Activated CD8-positive, alpha-beta memory T cell treated with anti-CD3 and anti-CD28 coated beads, Interleukin-2, amount 50 U/mL, for 1 hour (primary cell): ENCODE measurements at regions not wholly inside any gene's neighbourhood (a gene's known extent, or its start where the extent isn't known, plus 50 kb on each side); places are given as distances from the start of the nearest gene placed in this dataset.

Experiments
- DNase-seq: peaks from one replicate; pipeline ENCODE4 v3.0.0-alpha.2; 2020; ENCODE audit errors: extremely low read depth

DNA sequence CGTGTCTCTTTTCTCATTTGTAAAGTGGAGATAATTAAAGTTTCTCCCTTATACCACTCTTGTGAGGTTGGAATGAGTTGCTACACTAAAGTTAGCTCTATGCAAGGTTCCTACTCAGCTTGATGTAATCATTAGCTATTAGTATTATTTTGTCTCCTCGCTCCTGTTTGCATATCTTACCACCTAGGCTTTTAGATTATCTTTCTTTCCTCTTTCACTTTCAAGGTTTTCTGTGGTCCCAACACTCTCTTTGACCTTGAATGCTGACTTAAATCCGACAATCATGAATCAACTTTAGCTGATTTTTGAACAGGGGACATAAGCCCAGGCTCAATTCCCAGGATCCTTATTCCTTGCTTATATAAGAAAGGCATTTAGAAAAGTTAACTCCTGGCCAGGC, 769.7 kb upstream of the GRM7 start:
- DNase-seq, result no peak

DNA sequence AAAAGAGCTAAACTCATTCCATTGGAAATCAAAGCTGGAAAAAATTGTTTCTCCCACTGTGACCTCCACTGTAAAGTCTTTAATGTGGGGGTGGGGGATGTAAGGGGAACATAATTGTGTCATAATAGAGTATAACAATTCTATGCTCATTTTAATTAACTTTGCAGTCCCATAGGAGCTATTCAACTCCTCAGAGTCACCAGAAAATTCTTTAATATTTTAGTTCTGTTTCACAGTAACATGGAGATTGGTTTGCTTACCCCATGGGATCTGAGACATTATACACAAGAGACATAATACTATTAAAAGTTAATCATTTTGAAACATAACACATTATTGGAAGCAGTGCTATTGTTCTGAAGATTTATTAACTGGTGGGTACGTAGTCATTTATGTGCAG, 765.9 kb upstream of the GRM7 start:
- no peak for DNase-seq

GRCh38 chr3:6097021-6097420, 763.9 kb upstream of the GRM7 start:
- no peak for DNase-seq

DNA sequence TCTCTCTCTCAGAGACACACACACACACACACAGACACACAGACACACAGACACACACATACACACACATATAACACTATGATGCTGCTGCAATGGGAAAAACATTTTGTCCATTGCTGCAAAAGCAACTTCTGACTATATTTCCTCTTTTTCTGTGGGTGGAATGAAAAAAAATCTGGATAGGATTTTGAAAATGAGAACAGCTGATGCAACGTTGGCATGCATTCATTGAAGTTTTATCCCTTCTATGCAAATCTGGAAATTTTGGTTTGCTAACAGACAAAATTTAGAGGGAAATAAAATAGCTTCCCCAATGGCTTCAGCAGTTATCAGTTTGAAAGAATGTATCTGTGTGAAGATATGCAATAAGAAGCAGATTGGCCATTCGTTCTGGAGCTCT, 763.4 kb upstream of the GRM7 start:
- DNase-seq, result no peak

GRCh38 chr3:6098516-6099157, 762.3 kb upstream of the GRM7 start:
- DNase-seq, result no peak

DNA sequence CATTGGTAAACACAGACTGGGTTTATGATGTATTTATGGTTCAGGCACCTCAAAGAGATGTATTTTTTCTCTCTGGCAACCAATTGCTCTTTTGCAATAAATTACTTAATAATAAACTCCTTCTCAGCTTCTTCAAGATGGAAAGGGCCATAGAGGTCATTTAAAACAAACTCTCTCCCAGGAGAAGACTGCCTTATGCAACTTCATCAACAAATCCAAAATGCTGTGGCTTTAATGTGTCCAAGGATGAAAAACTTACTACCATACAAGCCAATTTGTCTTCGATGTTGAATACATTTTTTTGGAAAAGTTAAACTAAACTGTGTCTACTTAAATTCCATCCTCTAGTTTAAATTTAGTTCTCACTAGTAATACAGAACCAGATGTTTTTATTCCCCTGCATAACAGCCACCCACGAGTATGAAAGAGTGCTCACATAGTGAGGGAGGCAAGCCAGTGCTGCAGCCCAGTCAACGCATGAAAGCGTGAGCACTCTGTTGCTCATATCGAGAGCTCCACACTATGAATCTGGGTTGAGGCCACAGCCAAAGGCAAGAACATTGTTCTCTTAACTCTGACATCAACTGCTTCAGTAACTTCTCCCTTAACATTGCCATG, 761.3 kb upstream of the GRM7 start:
- no peak for DNase-seq

DNA sequence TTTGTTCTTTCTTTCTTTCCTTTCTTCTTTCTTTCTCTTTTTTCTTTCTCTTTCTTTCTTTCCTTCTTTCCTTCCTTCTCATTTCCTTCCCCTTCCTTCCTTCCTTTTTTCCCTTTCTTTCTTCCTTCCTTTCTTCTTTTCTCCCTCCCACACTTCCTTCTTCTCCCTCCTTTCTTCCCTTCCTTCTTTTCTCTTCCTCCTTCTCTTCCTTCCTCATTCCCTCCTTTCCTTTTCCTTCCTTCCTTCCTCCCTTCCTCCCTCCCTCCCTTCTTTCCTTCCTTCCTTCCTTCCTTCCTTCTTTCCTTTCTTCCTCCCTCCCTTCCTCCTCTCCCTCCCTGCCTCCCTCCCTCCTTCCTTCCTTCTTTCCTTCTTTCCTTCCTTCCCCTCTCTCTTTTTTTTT, 755.7 kb upstream of the GRM7 start:
- no peak for DNase-seq

DNA sequence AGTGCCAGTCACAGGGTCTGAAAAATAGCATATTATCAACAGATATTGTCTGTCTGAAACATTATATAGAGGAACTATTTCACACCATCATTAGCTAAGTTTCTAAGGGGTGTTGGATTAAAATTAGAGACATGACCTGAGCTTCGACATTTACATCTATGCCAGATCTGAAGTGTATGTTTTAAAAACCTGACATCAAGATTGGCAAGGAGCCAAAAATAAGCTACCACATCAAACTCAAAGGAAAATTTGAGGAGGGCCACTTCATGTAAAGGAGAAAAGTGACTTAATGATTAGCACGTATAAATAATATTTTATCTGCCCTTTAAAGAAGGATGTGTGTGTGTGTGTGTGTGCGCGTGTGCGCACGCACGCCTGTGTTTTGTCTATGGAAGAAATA, 752.0 kb upstream of the GRM7 start:
- no peak for DNase-seq

GRCh38 chr3:6110451-6110850, 750.5 kb upstream of the GRM7 start:
- DNase-seq, result no peak

- no peak for DNase-seq
Measured at GRCh38 chr3:6112546-6112945, 748.4 kb upstream of the GRM7 start.

GRCh38 chr3:6113338-6113737, 747.6 kb upstream of the GRM7 start:
- DNase-seq, result no peak

DNA sequence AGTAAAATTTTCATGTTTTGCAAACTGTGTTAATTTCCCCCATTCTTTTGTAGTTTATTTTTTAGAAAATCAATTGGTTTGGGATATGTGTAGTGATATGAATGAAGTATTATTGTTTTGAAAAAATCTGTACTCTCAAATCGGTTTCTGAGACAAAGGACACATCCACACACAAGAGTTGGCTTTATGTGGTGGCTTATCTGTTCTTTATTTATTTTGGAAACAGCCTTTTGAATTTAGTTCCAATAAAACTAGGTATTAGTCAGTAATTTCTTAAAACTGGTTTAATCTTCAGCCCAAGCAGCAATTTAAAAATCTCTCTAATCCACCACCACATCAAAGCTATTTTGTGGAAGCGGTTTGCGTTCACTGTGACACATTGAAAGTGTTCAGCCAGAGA, 741.5 kb upstream of the GRM7 start:
- DNase-seq, result no peak

DNA sequence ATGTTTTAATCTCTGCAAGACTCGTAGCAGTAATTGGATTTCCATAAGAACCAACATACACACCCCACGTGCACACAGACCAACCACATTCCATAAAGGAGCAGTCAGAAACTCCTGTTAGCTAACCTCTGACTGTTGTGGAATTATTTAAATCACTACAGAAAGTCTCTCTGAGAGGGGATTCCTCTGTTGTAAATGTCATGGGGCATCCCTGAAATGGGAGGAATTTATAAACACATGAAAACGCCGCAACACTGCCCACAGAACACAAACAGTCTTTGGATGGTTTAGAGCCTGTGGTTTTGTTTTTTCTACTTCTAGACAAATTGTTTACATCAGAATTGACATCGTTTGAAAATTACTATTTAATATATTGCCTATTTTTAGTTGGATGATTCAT, 740.1 kb upstream of the GRM7 start:
- DNase-seq, result no peak

GRCh38 chr3:6124875-6125274, 736.0 kb upstream of the GRM7 start:
- DNase-seq, result no peak

DNA sequence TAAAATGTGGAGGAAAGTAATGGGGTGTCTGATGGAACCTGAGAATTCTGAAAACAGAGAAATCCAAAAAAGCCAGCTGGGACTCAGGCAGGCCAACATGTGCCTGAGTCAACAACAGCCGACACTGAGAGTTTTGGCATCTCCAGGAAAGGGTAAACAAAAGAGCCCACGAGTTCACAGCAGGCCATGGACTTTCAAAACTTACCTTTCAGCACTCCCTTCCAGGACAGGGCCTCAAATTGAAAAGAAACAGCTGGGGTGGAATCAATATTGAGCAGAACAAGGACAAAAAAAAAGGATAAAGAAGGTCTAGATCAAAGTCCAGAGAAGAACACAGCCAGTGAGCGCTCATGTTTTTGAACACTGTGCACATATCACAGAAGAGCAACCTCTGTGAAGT, 735.4 kb upstream of the GRM7 start:
- no peak for DNase-seq

DNA sequence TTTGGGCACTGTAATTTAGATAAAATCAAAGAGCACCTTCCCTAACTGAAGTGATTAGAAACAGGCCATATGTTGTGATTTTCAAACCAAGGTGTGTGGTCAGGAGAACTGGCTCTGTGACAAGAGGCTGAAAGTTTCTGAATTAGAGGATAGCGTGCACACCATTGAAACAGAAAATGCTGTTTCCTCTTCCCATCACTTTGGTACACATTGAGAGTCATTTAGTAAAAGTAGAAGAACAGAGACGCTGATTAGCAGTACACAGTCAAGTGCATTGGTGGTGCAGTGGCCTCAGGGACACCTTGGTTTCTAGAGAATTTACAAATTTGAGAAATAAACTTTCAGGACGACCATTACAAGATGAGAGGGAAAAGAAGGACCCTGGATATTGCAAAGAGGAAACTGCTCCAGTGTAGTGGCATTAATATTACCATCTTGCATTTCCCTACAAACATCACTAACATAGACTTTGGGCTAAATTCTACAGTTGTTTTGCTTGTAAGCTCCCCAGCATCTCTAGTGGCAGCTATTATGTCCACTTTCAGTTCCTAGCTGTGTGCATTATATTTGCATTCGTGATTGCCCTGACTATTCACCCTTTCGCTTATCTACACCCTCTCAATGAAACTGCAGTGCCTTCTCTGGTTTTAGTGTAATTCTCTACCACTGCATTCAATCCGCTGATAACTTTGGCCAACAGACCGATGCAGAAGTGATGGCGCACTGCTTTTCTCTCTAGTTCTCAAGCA, 728.1 kb upstream of the GRM7 start:
- DNase-seq, result no peak

GRCh38 chr3:6142707-6143106, 718.2 kb upstream of the GRM7 start:
- DNase-seq, result no peak

DNA sequence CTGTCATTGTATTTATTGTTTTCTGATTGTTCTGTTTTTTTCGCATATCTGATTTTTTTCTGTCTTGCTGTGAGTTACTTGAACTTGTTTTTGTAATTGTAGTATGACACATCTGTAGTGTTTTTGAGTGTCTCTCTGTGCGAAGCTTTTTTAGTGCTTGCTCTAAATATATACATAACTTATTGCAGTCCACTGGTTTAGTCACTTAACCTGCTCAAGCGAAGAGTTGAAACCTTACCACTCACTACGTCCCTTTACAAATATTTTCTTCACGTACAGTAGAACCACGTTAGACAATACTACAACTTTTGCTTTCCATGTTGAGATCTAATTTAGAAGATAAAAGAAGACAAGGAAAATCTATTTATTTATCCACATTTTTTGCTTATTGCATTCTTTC, 713.0 kb upstream of the GRM7 start:
- DNase-seq, result no peak

DNA sequence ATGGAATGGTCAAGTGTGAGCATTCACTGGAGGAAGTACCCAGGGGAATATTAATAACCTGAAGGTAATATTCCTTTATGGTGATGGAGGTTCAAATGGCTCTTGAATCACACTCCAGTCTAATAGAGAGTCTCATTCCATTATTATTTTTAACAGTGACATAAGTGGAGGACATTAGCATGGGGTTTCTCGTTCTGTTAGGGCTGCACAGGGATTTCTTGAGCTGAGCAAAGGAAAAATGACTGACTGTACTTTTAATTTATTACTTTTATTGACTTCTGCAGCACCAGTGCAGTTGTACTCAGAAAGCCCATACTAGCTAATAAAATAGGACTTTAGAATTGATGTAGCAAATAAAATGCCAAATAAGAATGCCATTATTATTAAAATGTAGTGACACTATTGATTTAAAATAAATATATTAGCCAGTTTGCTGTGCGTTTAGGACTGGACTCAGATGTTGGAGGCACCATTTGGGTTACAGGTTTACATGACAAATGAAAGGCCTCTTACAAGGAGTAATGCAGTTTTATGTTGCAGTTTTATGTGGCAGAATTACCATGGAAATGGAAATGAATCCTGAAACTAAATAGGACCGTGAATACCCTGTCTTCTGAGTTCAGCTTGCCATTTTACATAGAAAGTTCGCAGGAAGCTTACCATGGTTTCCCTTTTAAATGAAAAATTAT, 705.1 kb upstream of the GRM7 start:
- DNase-seq, result no peak

DNA sequence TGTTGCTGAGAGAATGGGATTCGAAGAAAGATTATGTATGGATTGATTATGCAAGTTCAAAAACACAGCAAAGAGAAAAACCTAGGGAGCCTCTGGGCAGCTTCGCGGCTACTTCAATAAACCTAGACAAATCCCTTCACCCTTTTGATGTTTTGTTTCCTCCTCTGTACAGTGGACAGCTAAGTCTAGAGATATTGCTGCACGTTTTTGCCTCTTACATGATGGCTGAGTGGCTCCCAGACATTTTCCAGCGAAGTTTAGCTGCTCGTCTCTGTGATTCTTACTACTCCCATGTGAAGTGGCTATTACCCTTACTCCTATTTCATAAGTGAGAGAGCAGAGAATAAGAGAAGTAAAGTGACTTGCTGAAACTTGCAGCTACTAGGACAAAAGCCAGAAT, 695.0 kb upstream of the GRM7 start:
- DNase-seq, result no peak

DNA sequence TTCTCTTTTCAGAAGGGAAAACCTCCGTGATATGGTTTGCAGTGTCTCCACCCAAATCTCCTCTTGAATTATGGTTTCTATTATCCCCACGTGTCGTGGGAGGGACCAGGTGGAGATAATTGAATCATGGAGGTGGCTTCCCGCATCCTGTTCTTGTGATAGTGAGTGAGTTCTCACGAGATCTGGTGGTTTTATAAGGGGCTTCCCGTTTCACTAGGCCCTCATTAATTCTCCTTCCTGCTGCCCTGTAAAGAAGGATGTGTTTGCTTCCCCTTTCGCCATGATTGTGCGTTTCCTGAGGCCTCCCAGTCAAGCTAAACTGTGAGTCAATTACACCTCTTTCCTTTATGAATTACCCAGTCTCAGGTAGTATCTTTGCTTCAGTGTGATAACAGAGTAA, 692.7 kb upstream of the GRM7 start:
- no peak for DNase-seq

DNA sequence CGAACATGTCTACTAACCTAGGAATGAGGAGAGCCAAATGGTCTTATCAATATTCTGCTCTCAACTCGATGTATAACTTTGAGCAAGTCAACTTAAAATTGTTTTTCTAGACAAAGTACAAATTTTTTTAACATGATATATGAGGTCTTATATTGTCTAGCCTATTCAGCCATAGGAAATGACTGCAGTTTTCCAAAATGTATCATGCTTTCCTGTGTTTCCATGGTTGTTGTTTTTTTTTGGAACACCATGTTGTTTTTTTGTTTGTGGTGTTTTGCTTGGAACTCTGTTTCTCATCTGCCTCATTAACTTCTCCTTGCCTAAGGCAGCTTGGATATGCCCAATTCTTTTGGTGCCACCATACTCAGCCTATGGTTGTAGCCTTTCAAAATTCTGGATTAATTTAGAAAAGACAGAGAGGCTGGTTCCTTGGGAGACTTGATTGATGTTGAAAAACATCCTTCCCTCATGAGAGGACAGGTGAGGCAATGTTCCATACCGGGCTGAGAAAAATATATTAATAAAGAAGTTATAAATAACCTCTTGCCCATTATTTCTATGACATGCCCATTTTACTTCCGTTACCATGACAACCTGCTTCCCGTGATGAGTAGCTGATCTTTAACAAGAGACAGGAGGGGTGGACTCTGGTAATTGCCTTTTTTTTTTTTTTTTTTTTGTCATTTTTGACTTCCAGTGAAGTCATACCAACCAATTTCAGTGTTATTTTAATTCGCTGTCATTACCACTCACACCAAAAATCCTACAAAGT, 687.9 kb upstream of the GRM7 start:
- no peak for DNase-seq
